ENCODE measurements at regions not wholly inside any gene's neighbourhood (a gene's known extent, or its start where the extent isn't known, plus 50 kb on each side); places are given as distances from the start of the nearest gene placed in this dataset.

GRCh38 chr7:50212666-50213621 lies 91.6 kb upstream of the IKZF1 start:
- no peaks in the 10 kb centered on the region for H3K36me3 ChIP-seq
- H3K27ac ChIP-seq, result no peak overlapping the region
- no peak for DNase-seq

GRCh38 chr7:50212016-50212325 lies 92.5 kb upstream of the IKZF1 start:
- Histone ChIP-seq H3K36me3 (no peaks in the 10 kb centered on the region), H3K9ac (ENCODE audit: low read depth in 2 of 2, low read length in 2 of 2) (no peak overlapping the region), H3K9me3 (no peaks in the 10 kb centered on the region), H3K27me3 (no peaks in the 10 kb centered on the region), H3K4me1 (no peaks in the 10 kb centered on the region), H3K4me3 (no peak overlapping the region), H3K27ac (no peak overlapping the region)
- DNase-seq, result no peak
- intact Hi-C loops (cut with DNase I), result no loop called here
- TF ChIP-seq CTCF (IDR thresholded peaks at IDR 0.05), result no peak

More at GRCh38 chr7:50212666-50213621, 91.6 kb upstream of the IKZF1 start:
- TF ChIP-seq CTCF (IDR thresholded peaks at IDR 0.05), result no peak
- Histone ChIP-seq H3K9ac (ENCODE audit: low read depth in 2 of 2, low read length in 2 of 2) (no peak overlapping the region), H3K4me1 (no peaks in the 10 kb centered on the region), H3K4me3 (no peak overlapping the region), H3K9me3 (no peaks in the 10 kb centered on the region), H3K27me3 (no peaks in the 10 kb centered on the region)
- intact Hi-C loops (cut with DNase I), result no loop called here

- Histone ChIP-seq H3K36me3 (no peaks in the 10 kb centered on the region), H3K9me3 (no peaks in the 10 kb centered on the region), H3K9ac (ENCODE audit: low read depth in 2 of 2, low read length in 2 of 2) (no peak overlapping the region), H3K27ac (no peak overlapping the region), H3K27me3 (no peaks in the 10 kb centered on the region), H3K4me3 (no peak overlapping the region), H3K4me1 (no peaks in the 10 kb centered on the region)
- no peak for TF ChIP-seq CTCF (IDR thresholded peaks at IDR 0.05)
- no peak for DNase-seq
- intact Hi-C loops (cut with DNase I), result no loop called here
These were observed 93.1 kb upstream of the IKZF1 start for GRCh38 chr7:50211130-50212015.

DNA sequence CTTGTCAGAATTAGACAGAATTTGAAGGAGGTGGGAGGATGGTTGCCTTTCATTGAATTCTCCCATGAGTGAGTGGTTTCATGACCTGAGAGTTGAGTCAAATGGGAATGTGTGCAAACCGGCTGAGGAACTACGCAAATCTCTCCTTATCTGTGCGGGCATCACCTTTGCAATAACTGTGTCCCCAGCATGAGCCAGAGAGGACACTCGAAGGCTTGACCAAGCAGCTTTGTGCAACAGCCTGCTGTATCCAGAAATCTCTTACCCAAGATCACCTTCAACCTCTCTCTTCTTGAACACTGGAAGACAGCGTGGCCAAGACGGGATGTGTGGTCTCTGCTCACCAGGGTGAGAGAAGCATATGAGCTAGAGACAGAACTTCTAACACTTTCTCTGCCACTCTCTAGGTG lies 93.8 kb upstream of the IKZF1 start:
- intact Hi-C loops (cut with DNase I), result no loop called here
- no peak overlapping the region for H3K9ac ChIP-seq (ENCODE audit: low read depth in 2 of 2, low read length in 2 of 2)
- H3K27ac ChIP-seq, result no peak overlapping the region
- no peak for DNase-seq
- H3K36me3 ChIP-seq, result no peaks in the 10 kb centered on the region
- H3K9me3 ChIP-seq, result no peaks in the 10 kb centered on the region
- no peak overlapping the region for H3K4me3 ChIP-seq
- H3K27me3 ChIP-seq, result no peaks in the 10 kb centered on the region
- no peaks in the 10 kb centered on the region for H3K4me1 ChIP-seq
- TF ChIP-seq CTCF (IDR thresholded peaks at IDR 0.05), result no peak

DNA sequence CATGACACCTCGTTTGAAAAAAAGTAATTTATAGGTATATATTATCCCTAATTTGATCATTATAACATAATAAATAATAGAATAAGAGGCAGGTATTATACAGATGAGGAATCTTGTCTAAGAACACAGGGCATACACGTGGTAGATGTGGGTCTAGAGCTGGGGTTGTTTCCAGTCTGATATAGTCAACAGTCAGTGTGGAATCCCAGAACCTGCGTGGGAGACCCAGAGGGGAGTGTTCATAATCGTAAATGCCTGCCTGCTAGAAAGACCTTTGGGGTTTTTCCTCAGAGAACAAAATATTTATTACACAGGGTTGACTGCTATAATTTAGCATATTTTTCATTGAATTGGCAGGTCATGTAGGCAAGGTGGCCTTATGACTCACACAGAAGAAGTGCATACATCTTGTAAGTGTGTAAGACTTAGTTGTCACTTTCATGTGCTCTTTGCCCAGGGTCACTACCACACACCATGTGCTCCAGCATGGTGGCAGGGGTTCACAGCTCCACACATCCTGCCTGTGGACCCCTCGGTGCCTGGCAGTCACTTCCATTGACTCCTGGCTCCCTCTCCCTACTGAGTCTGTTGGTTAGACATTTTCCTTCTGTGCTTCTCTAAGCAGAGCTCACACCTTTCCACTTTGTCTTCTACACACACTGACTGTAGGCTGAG lies 94.9 kb upstream of the IKZF1 start:
- Histone ChIP-seq H3K4me3 (no peak overlapping the region), H3K9ac (ENCODE audit: low read depth in 2 of 2, low read length in 2 of 2) (no peak overlapping the region), H3K27me3 (no peaks in the 10 kb centered on the region), H3K4me1 (no peaks in the 10 kb centered on the region), H3K27ac (no peak overlapping the region), H3K36me3 (no peaks in the 10 kb centered on the region), H3K9me3 (no peaks in the 10 kb centered on the region)
- no peak for DNase-seq
- intact Hi-C loops (cut with DNase I), result loop anchor here (5.0 to 10.0 kb wide), 3 partner anchors 205 to 953 kb away; no protein-coding TSS in a partner anchor
- no peak for TF ChIP-seq CTCF (IDR thresholded peaks at IDR 0.05)

Measured in colonic mucosa (tissue), 4 donors.